Motor neuron (in vitro differentiated cells): ENCODE measurements at regions not wholly inside any gene's neighbourhood (a gene's known extent, or its start where the extent isn't known, plus 50 kb on each side); places are given as distances from the start of the nearest gene placed in this dataset.
A peak's percentile ranks its signal among the peaks of the same experiment; 100 is the strongest.
"Not testable (repeated sequence)": the region's sequence is repeated elsewhere in the genome, so short reads cannot be mapped to it uniquely, and the experiment has no call there.

Source experiments
- ATAC-seq, 8 experiments: fragments of 200-7000 bp; cut with Tn5 transposase; replicated peaks in 6 of 8; 2 replicates each; pipeline ENCODE4 v1.8.0; 2021; ENCODE audit warnings: mild to moderate bottlenecking in 8 of 8, moderate library complexity in 8 of 8
- H3K27ac ChIP-seq, 2 donors: fragments of 250-450 bp; sonication (Bioruptor Pico); 2 replicates each; pipeline ENCODE4 v1.9.0; 2021; ENCODE audit warnings: antibody characterized with exemption in 2 of 2, mild to moderate bottlenecking in 2 of 2, moderate library complexity in 1 of 2
- H3K4me1 ChIP-seq, 2 donors: fragments of 250-450 bp; sonication (Bioruptor Pico); replicated peaks in 1 of 2; 2 replicates each; pipeline ENCODE4 v1.6.1; 2021; ENCODE audit warnings: antibody characterized with exemption in 2 of 2, mild to moderate bottlenecking in 2 of 2, moderate library complexity in 1 of 2
- H3K4me3 ChIP-seq, 5 donors: fragments of 250-450 bp; sonication (Bioruptor Pico); 2 replicates each; pipeline ENCODE4 v1.9.0; 2021; ENCODE audit warnings: antibody characterized with exemption in 5 of 5, mild to moderate bottlenecking in 5 of 5, moderate library complexity in 4 of 5
- WGBS, 10 experiments: fragments of 450-650 bp; shearing (Covaris generic); methylation state at CpG; one replicate each; pipeline ENCODE4 v1.0.0; 2022; 5-methylcytosine and 5-hydroxymethylcytosine counted together
- in situ Hi-C, 9 experiments: fragments of 400-800 bp; cut with MboI; loops; one replicate each; pipeline ENCODE4 v1.15.0; 2021; ENCODE audit warnings: low sequenced_read_pairs in 9 of 9, low pct_unique_long_range_greater_than_20kb in 2 of 9; ENCODE audit not compliant: unreplicated experiment in 9 of 9

GRCh38 chr1:228940926-228941325, 205.6 kb downstream of the RHOU start:
- Histone ChIP-seq H3K4me1 (peaks cover 48 to 50% of the 10 kb centered on the region in 2 donors), H3K27ac (no peak overlapping the region), H3K4me3 (no peak overlapping the region)
- in situ Hi-C loops, result no loop called here
- 79 to 100% (median 83%) methylated on average over 2 to 6 of the region's 6 CpGs; no CpG with 5 or more reads in 4 of the 10 experiments for WGBS, 10 experiments
- peak in 3 of 8 experiments; percentile 17 to 45 (median 19) for ATAC-seq

- peaks cover 43 to 50% of the 10 kb centered on the region in 2 donors for H3K4me1 ChIP-seq
- H3K27ac ChIP-seq, result no peak overlapping the region
- no peak for ATAC-seq
- in situ Hi-C loops, result no loop called here
- WGBS, 10 experiments, result 13 to 100% (median 90%) methylated on average over 1 of the region's 1 CpG; no CpG with 5 or more reads in 3 of the 10 experiments
- no peak overlapping the region for H3K4me3 ChIP-seq
Observed at GRCh38 chr1:228941666-228942065, 206.4 kb downstream of the RHOU start.

- Histone ChIP-seq H3K27ac (no peak overlapping the region), H3K4me1 (peaks cover 30 to 37% of the 10 kb centered on the region in 2 donors), H3K4me3 (no peak overlapping the region)
- WGBS, 10 experiments, result 89 to 100% (median 93%) methylated on average over 2 to 4 of the region's 4 CpGs; no CpG with 5 or more reads in 5 of the 10 experiments
- in situ Hi-C loops, result no loop called here
- no peak for ATAC-seq
Observed at GRCh38 chr1:228943436-228943835, 208.2 kb downstream of the RHOU start.

GRCh38 chr1:228944296-228944695, 209.0 kb downstream of the RHOU start:
- Histone ChIP-seq H3K4me1 (peaks cover 28 to 33% of the 10 kb centered on the region in 2 donors), H3K4me3 (no peak overlapping the region), H3K27ac (no peak overlapping the region)
- WGBS, 10 experiments, result 84 to 100% (median 100%) methylated on average over 1 to 2 of the region's 2 CpGs; no CpG with 5 or more reads in 2 of the 10 experiments
- in situ Hi-C loops, result no loop called here
- peak in 6 of 8 experiments; percentile 37 to 51 (median 45) for ATAC-seq

GRCh38 chr1:228944935-228945371, 209.7 kb downstream of the RHOU start:
- peak overlapping the region in 1 of 2 donors; percentile 14 for H3K27ac ChIP-seq

DNA sequence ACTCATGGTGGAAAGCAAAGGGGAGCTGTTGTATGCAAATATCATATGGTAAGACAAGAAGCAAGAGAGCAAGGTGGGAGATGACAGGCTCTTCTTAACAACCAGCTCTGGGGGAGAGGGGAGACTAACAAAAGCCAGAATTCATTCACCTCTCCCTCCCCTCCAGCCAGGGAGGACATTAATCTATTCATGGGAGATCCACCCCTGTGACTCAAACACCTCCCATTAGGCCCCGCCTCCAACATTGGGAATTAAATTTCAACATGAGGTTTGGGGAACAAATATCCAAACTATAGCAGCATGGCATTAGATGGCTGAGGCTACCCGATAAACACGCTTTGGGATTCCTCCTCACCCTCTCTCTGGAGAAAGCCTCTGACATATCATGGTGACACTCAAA, 210.6 kb downstream of the RHOU start:
- peaks cover 20 to 22% of the 10 kb centered on the region in 2 donors for H3K4me1 ChIP-seq
- no peak overlapping the region for H3K4me3 ChIP-seq
- in situ Hi-C loops, result no loop called here
- ATAC-seq, result peak in 3 of 8 experiments; percentile 70 to 90 (median 70)
- WGBS, 10 experiments, result 90 to 100% (median 98%) methylated on average over 2 to 3 of the region's 3 CpGs; no CpG with 5 or more reads in 5 of the 10 experiments
- H3K27ac ChIP-seq, result no peak overlapping the region

More at GRCh38 chr1:228944935-228945371, 209.7 kb downstream of the RHOU start:
- WGBS, 10 experiments, result 59 to 100% (median 75%) methylated on average over 1 to 5 of the region's 5 CpGs; no CpG with 5 or more reads in 1 of the 10 experiments
- peak; percentile 50 to 88 (median 80) for ATAC-seq
- Histone ChIP-seq H3K4me3 (no peak overlapping the region), H3K4me1 (peaks cover 28 to 32% of the 10 kb centered on the region in 2 donors)
- in situ Hi-C loops, result no loop called here

DNA sequence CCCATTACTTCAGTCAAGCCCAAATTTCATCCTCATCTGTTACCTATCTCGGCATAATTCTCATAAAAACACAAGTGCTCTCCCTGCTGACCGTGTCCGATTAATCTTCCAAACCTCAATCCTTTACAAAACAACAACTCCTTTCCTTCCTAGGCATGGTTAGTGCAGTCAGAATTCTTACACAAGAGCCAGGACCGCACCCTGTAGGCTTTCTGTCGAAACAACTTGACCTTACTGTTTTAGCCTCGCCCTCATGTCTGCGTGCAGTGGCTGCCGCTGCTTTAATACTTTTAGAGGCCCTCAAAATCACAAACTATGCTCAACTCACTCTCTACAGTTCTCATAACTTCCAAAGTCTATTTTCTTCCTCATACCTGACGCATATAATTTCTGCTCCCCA, 214.3 kb downstream of the RHOU start:
- peaks cover 8 to 13% of the 10 kb centered on the region in 2 donors for H3K4me1 ChIP-seq
- ATAC-seq, H3K4me3 ChIP-seq, H3K27ac ChIP-seq, in situ Hi-C loops: not testable (repeated sequence)
- 88 to 98% (median 95%) methylated on average over 3 to 8 of the region's 9 CpGs; no CpG with 5 or more reads in 5 of the 10 experiments for WGBS, 10 experiments

DNA sequence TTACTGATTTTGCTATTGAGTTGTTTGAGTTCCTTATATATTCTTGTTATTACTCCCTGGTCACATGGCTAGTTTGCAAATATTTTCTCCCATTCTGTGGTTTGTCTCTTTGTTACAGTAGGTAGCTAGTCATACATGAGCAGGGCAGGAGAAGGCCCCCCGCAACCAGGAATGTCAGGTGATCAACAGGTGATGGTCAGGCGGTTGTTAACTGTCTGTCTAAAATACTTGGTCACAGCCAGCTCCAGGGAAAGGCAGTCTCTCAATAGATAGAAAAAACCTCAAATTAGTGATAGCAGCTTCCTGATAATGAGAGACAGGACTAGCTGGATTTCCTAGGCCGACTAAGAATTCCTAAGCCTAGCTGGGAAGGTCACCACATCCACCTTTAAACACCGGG, 217.9 kb downstream of the RHOU start:
- Histone ChIP-seq H3K4me3 (no peak overlapping the region), H3K27ac (no peak overlapping the region), H3K4me1 (peaks cover 2 to 6% of the 10 kb centered on the region in 2 donors)
- WGBS, 10 experiments, result 60 to 100% (median 80%) methylated on average over 1 to 4 of the region's 4 CpGs; no CpG with 5 or more reads in 1 of the 10 experiments
- in situ Hi-C loops, result no loop called here
- ATAC-seq, result no peak

DNA sequence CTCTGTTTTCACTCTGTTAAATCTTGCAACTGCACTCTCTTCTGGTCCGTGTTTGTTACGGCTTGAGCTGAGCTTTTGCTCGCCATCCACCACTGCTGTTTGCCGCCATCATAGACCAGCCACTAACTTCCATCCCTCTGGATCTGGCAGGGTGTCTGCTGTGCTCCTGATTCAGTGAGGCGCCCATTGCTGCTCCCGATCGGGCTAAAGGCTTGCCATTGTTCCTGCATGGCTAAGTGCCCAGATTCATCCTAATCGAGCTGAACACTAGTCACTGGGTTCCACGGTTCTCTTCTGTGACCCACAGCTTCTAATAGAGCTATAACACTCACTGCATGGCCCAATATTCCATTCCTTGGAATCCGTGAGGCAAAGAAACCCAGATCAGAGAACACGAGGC, 218.5 kb downstream of the RHOU start:
- ATAC-seq, H3K4me1 ChIP-seq, in situ Hi-C loops, H3K27ac ChIP-seq, H3K4me3 ChIP-seq: not testable (repeated sequence)
- 17 to 96% (median 88%) methylated on average over 1 to 11 of the region's 11 CpGs for WGBS, 10 experiments

DNA sequence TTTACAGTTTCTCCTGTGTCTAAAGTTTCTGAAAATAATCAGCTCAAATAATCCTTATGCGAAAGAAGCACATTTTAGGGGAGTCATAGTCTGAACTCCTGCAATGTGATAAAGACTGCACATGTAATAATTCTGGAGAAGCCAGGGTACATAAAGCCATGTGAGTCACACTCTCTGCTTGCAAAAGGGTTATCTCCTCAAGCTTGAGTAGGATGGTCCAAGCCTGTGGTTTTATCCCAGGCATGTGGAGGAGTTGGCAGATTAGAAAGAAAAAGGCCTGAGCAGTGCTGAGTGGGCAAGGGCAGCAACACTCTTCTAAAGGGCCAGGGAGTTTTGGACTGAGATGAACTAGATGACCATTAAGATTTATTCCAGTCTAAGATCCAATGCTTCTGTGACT, 220.4 kb downstream of the RHOU start:
- WGBS, 10 experiments, result 71 to 100% (median 93%) methylated on average over 1 of the region's 1 CpG
- ATAC-seq, result peak in 2 of 8 experiments; percentile 32 to 49
- in situ Hi-C loops, result no loop called here

DNA sequence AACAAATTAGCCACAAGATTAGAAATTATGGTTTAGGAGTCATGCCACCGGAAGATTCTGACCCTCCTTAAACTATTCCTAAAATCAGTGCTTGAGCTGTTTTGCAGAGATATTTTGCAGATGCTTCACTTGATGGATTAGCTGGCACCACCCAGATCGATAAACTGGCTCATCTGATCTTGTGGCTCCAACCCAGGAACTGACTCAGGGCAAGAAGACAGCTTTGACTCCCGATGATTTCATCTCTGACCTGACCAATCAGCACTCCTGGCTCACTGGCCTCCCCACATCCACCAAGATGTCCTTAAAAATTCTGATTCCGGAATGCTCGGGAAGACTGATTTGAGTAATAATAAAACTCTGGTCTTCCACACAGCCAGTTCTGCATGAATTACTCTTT, 221.6 kb downstream of the RHOU start:
- no peak for ATAC-seq
- in situ Hi-C loops, result no loop called here
- H3K4me3 ChIP-seq, result no peak overlapping the region
- 70 to 100% (median 90%) methylated on average over 1 to 5 of the region's 5 CpGs; no CpG with 5 or more reads in 1 of the 10 experiments for WGBS, 10 experiments
- peaks cover under 1 to 6% of the 10 kb centered on the region in 2 donors for H3K4me1 ChIP-seq
- H3K27ac ChIP-seq, result no peak overlapping the region

More for the DNA sequence above, 220.4 kb downstream of the RHOU start:
- H3K27ac ChIP-seq, result no peak overlapping the region
- no peak overlapping the region for H3K4me3 ChIP-seq
- H3K4me1 ChIP-seq, result peaks cover 2 to 6% of the 10 kb centered on the region in 2 donors

DNA sequence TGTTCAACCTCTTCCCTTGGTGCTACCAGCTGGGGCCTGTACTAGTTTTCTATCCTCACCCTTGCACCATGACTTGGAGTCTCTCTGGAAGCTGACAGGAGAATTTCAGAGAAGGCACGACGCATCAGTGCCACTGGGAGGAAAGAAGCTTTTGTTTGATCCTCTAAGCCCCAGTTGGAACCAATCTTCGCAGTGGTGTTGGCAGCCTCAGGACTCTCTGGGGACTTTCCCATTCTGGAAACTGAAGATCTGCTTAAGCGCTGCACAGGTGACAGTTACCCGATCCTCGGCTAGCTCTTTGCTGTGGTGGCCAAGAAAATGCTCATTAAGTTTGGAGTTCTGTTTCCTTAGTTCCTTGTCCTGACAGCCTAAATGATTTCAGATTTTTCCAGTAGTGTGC, 222.3 kb downstream of the RHOU start:
- 74 to 100% (median 99%) methylated on average over 1 to 4 of the region's 6 CpGs; no CpG with 5 or more reads in 4 of the 10 experiments for WGBS, 10 experiments
- in situ Hi-C loops, result no loop called here
- no peak for ATAC-seq
- Histone ChIP-seq H3K4me1 (peaks cover 0 to 4% of the 10 kb centered on the region in 2 donors), H3K4me3 (no peak overlapping the region), H3K27ac (no peak overlapping the region)

DNA sequence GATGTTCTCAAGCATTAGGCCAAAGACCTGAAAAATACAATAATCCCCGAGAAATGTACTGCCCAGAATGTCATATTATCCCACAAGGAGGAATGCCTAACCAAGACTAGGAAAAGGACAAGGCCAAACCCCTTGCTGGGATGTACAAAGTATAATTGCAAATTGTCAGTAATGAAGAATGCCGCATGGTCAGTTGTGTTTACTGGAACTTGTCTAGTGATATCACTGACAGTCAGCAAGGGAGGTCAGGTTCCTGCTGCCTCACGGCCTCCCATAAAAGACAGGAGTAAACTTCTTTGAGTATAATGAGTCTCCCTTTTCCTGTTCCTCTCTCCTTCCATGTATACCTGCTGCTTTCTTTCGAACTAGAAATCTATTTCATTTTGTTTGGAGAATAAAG, 222.8 kb downstream of the RHOU start:
- 64 to 100% (median 91%) methylated on average over 1 to 4 of the region's 4 CpGs for WGBS, 10 experiments
- no peaks in the 10 kb centered on the region for H3K4me1 ChIP-seq
- no peak overlapping the region for H3K4me3 ChIP-seq
- ATAC-seq, result peak in 1 of 8 experiments; percentile 52
- in situ Hi-C loops, result no loop called here
- no peak overlapping the region for H3K27ac ChIP-seq

DNA sequence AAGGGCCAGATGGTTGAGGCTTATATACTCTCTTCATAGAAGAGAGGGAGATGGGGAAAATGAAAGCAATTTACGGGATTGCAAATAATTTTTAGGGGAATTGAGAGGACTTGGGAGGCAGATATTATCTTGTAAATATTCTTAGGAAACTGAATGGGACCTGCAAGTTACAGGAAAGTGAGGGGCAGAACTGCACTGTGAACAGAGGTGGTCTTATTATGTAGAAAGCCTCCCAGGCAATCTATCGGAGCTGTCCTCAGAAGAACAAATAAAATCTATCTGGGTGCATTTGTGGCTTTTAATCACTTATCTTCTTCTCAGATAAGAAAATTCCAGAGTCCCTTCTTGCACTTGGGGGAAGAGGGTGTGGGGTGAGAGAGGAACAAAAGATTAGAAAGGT, 223.5 kb downstream of the RHOU start:
- Histone ChIP-seq H3K27ac (no peak overlapping the region), H3K4me3 (no peak overlapping the region), H3K4me1 (no peaks in the 10 kb centered on the region)
- 90 to 100% (median 94%) methylated on average over 1 to 2 of the region's 2 CpGs for WGBS, 10 experiments
- ATAC-seq, result no peak
- in situ Hi-C loops, result no loop called here
